T-helper 1 cell (primary cell): ENCODE measurements at regions not wholly inside any gene's neighbourhood (a gene's known extent, or its start where the extent isn't known, plus 50 kb on each side); places are given as distances from the start of the nearest gene placed in this dataset.
"Not testable (repeated sequence)": the region's sequence is repeated elsewhere in the genome, so short reads cannot be mapped to it uniquely, and the experiment has no call there.

Experiments
- DNase-seq, 5 donors: peaks; one replicate each; pipeline ENCODE4 v3.0.0-alpha.2; 2012 to 2020

- DNase-seq = no peak
These were observed 66.1 kb downstream of the RBMX2 start for GRCh38 chrX:130467936-130468335.

DNA sequence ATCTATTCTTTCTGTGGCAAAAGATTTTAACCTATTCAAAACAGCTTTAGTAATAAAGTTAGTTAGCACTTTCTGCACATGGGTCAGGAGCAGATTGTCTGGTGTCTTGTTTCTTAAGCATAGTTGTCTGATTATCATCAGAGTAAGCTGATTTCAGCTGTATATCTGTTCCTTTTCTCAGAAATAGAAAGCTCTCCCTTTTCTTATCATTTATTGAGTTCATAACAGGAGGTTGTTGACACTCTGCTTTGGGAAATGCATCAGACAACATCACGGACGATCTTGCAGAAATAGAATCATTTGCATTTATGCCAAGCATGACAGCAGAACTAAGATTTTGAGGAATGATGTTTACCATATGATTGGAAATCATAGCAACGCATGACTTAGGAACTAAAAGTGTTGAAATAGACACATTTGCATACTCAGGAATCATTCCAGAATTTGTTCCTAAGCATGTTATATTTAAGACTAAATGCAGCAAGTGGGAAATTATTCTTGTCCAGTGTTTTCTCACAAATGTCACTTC lies 66.7 kb downstream of the RBMX2 start:
- no peak for DNase-seq

DNA sequence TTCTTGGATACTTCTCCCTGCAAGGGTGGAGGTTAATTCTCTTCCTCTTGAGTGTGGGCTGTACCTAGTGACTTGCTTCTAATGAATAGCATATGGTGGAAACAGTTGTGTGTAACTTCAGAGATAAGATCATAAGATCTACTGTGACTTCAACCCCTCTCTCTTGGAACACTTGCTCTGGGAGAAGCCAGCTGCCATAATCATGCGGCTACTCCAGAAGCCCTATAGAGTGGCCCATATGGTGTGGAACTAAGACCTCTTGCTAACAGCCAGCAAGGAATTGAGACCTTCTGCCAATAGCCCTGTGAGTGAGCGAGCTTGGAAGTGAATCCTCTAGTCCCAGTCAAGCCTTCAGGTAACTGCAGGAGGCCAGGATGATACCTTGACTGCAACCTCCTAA lies 81.1 kb downstream of the RBMX2 start:
- DNase-seq = no peak

DNA sequence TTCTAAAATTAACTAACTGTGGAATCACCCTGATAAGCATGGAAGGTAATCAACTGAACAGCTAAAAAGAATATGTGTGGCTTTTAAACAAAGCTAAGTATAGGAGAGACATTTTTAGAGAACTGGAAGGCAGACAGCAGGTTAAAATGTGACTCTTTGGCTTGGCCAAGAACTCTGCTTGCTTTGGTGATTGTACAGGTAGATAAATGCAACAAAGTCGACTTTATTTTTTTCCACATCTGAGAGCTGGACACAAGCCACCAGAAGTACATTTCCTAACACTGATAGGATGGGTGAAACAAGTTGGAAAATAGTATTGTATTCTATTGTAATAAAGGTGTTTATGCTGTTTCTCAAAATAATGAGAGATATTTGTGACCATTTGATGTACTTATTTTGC lies 84.1 kb downstream of the RBMX2 start:
- DNase-seq = no peak

GRCh38 chrX:130495502-130495901 lies 93.7 kb downstream of the RBMX2 start:
- not testable (repeated sequence) for DNase-seq

- DNase-seq = no peak
These were observed 95.7 kb downstream of the RBMX2 start for GRCh38 chrX:130497531-130497930.

GRCh38 chrX:130498653-130499274 lies 97.0 kb downstream of the RBMX2 start:
- DNase-seq = no peak

- DNase-seq = no peak
These were observed 100.3 kb downstream of the RBMX2 start for GRCh38 chrX:130502016-130502570.

GRCh38 chrX:130504019-130504418 lies 102.2 kb downstream of the RBMX2 start:
- no peak for DNase-seq

DNA sequence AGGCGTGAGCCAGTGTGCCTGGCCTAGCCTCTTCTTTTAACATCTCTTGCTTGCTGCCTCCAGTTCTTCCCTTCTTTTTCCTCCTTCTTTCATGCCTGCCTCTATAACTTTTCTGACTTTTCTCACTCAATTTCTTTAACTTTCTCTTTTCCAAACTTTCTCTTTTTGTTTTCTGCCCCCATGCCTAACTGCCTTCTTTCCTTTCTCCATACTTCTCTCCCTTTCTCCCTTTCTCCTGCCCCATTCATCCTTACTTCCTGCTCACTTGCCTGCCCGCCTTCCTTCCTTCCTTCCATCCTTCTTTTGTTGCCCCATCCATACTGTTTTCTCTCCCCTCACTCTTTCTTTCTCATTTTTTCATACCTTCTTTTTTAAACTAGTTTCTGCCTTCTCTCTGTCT lies 105.2 kb downstream of the RBMX2 start:
- no peak for DNase-seq

DNA sequence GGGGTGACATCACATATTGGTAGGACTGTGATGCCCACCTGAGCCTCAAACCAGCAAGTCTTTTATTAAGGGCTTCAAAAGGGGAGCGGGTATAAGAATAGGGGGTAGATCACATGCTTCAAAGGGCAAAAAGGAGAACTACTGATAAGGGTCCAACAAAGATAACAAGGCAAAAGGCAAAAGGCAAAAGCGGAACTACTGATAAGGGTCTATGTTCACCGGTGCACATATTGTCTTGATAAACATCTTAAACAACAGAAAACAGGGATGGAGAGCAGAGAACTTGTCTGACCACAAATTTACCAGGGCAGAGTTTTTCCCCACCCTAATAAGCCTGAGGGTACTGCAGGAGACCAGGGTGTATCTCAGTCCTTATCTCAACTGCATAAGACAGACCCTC lies 110.7 kb downstream of the RBMX2 start:
- DNase-seq = not testable (repeated sequence)

DNA sequence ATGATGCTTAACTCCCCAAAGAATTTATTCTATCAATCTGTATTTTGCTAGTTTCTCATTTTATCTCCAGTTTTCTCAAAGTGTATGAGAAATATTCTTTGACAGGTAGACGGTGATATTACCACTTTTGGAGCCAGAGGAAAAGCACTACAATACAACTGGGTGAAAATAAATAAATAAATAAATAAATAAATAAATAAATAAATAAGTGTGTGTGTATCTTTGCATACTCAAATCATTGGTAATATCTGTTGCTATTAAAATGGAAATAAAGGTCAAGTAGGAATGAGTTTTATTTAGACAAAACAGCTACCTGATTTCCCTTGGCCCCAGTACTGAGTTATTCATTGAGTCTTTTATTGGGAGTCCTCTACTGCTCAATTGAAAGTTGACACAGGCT lies 114.3 kb downstream of the RBMX2 start:
- DNase-seq = no peak

- no peak for DNase-seq
These were observed 121.9 kb downstream of the RBMX2 start for GRCh38 chrX:130523460-130524394.

- DNase-seq = no peak
These were observed 122.8 kb downstream of the RBMX2 start for GRCh38 chrX:130524476-130525194.

DNA sequence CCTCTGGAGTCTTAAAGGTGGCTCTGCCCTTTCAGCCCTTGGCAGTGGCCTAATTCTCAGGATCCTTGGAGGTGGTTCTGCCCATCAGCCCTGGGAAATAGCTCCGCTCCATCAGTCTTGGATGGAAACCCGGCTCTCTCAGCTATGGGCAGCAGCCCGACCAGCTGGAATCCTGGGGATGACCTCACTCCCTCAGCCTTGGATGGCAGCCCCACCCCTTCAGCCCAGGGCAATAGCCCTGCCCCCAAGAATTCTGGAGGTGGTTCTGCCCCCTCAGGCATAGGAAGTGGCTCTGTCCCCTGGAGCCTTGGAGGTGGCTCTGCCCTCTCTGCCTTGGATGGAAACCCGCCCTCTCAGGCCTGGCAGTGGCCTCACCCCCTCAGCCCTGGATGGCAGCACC lies 127.7 kb downstream of the RBMX2 start:
- no peak for DNase-seq

GRCh38 chrX:130531066-130531465 lies 129.3 kb downstream of the RBMX2 start:
- no peak for DNase-seq

- peak in 2 of 5 donors; percentile 13 to 30 for DNase-seq
These were observed 138.0 kb downstream of the RBMX2 start for GRCh38 chrX:130539721-130540321.

GRCh38 chrX:130543603-130544325 lies 142.0 kb downstream of the RBMX2 start:
- DNase-seq = no peak

GRCh38 chrX:130545796-130546195 lies 144.0 kb downstream of the RBMX2 start:
- DNase-seq = no peak

DNA sequence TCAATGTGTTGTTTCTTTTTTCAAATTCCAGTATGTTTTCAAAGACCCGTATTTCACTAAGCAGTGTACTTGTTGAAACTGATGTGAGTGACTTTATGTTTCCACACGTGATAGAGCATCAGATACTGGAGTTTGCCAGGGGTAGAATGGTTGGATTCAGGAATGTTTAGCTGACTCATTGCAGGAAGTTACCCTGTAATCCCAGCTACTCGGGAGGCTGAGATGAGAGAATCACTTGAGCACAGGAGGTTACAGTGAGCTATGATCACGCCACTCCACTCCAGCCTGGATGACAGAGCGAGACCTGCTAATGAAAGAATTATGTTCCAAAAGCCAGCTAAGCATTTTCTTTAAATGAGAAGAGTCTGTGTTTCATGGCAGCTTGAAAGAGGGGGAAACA lies 147.6 kb downstream of the RBMX2 start:
- not testable (repeated sequence) for DNase-seq

DNA sequence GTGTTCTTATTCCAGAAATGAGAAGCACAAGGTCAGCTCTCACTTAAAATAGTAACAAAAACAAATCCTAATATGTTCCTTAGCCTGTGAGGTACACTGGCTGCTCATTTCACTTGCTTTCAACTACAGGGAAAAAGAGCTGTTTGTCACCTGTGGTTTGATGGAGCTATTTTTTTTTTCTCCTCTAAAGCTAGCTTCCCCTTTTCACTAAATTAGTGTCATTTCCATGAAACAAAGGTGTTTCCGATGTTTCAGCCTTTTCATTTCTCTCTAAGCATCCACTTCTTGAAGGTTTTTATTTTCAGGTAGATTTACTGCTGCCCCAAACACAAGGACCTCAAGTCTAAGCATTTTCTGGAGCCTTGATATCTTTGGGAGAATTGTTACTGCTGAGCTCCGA lies 148.6 kb downstream of the RBMX2 start:
- no peak for DNase-seq
